ENCODE measurements at regions not wholly inside any gene's neighbourhood (a gene's known extent, or its start where the extent isn't known, plus 50 kb on each side); places are given as distances from the start of the nearest gene placed in this dataset.

GRCh38 chr11:67795746-67796145, 121.3 kb upstream of the ALDH3B2 start:
- TF ChIP-seq POLR2A (IDR thresholded peaks at IDR 0.05; ENCODE audit: low read length) (no peak), GATA1 (IDR thresholded peaks at IDR 0.05; ENCODE audit: low read depth, low read length) (no peak)

Measured in erythroblast (primary cell).